ENCODE measurements at regions not wholly inside any gene's neighbourhood (a gene's known extent, or its start where the extent isn't known, plus 50 kb on each side); places are given as distances from the start of the nearest gene placed in this dataset.

DNA sequence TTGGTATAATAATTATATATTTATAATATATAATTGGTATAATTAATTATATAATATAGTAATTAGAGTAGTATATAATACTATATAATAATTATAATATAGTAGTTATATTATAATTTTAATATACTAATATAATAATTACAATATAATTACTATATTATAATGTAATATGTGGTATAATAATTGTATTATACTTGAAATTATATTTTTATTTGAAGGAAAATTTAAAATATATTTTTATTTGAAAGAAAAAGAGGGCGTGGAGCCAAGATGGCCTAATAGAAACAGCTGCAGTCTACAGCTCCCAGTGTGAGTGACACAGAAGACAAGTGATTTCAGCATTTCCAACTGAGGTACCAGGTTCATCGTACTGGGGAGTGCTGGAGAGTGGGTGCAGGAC is 365.9 kb downstream of the MMUT start:
- DNase-seq, result no peak

DNA sequence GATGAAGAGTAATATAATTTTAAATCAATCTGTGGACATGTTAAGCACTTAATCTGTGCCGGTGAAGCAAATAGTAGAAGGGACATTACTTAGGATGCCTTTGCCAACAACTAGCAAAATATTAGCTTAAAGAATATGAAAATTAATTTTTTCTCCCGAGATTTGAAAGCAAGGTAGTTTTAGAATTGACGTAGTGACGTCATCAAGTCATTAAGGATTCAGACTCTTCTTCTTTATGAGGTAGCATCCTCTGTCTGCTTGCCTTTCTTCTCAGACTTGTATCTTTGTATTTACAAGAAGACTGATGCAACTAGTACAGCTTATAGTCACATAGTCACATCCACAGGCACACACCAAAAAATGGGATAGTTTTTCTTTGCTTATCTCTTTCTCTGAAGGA is 374.4 kb downstream of the MMUT start:
- DNase-seq, result no peak

DNA sequence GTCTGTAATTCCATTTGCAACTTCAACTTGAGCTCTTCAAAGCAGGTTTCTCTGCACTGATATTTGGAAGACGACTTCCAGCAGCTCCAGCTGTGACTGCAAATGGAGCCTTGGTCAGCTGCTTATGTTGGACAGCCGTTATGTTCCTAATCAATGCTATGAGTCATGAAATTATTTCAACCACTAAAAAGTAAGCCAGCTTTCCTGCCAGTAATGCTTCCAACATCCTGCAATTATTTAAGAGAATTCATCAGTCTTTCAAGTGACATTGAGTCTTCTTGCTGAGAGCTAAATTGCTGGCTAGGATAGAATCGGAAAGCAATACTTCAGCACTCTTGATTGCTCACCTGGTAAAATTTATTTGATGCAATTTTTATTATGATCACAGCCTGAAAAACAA is 375.7 kb downstream of the MMUT start:
- DNase-seq, result no peak

DNA sequence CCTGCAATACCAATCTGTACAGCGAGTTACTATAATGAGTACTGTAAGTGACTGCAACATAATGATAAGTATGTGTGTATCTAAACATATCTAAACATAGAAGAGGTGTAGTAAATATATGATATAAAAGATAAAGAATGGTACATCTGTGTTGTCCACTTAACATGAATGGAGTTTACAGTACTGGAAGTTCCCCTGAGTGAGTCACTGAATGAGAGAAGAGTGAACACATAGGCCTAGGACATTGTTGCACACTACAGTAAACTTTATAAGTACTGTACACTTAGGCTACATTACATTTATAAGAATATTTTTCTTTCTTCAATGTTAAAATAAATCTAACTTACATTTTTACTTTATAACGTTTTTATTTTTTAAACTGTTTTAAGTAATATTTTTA is 380.4 kb downstream of the MMUT start:
- no peak for DNase-seq

DNA sequence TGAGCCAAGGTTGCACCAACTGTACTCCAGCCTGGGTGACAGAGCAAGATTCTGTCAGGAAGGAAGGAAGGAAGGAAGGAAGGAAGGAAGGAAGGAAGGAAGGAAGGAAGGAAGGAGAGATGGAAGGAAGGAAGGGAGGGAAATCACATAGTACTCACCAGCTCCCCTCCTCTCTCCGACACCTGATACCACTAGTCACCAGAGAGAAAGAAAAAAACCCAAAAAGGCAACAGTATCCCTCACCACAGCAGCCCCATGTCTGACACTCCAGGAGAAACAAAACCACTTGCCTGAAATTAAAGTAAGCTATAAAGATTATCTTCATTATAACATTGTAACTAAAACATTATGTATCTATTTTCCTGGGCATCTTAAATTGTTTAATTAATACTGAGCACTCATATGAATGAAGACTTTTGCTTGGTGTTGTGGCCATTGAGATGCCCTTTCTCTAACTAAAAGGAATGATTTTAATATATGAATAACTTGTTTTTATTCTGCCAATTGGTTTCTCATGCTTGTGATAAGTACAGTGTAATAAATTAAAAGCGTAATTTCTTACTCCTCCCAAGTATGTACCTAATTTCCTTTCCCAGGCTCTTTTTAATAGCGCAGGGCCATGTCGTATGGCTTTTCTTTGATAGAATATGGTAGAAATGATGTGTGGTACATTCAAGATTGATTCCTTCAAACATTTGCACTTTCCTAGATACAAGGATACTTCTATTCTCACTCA is 390.0 kb downstream of the MMUT start:
- DNase-seq, result no peak

DNA sequence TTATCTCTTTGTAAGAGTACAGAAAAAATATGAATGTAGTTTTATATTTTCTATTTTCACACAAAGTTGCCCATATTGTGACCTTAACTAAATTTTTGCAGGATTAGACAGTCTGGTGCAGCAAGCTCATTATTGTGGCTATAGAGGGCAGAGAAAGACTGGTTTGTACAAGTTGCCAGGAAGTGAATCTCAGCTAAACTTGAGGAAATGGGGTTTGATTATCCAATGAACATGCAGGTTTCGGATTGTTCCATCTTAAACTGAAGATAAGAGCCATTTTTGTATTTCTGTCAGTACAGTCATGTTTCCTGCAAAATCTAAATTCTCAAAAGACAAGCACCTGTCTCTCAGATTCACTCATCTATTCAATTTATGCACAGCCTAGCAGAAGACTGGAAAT is 390.9 kb downstream of the MMUT start:
- DNase-seq, result no peak

DNA sequence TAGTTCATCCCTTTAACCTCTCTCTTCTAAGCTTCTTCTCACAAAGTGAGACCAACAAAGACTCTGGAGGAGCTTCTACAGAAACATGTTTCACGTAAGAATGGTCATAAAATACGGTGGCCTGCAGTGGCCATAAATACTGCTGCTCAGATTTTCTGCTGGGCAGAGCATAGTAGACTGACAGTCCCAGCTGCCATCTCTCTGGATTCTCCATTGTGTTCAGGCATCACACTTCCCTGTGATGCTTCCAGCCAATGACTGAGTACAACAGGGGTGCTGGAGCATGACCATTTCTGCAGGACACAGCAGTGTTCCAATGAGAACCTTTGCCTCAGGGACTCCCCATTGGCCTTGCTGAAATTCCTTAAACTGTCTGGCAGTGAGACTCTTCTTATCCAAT is 392.6 kb downstream of the MMUT start:
- no peak for DNase-seq

DNA sequence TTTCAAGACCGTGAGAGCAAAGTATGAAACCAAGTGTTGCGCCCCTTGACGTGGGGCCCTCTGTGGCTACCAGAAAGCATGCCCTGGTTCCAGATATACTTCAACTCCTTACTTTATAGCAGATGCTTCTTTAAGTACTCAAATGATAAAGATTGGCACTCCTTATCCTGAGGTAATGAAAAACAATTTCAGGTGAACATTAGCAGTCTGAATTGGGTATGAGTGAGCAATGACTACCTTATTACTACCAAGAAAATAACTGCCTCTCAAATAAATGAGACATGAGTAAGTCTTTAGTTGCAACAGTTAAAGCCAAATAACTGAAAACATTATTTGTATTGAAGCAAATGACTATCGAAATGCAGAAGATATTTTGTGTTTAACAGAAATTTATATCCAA is 408.7 kb downstream of the MMUT start:
- DNase-seq, result no peak

DNA sequence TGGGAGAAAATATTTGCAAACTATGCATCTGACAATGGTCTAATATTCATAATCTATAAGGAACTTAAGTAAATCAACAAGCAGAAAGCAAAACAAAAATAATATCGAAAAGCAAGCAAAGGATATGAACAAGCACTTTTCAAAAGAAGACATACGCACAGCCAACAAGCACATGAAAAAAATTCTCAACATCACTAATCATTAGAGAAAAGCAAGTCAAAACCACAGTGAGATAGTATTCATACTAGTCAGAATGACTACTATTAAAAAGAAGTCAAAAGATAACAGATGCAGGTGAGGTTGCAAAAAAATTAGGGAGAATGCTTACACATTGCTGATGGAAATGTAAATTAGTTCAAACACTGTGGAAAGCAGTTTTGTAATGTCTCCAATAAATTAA is 410.2 kb downstream of the MMUT start:
- DNase-seq, result no peak

DNA sequence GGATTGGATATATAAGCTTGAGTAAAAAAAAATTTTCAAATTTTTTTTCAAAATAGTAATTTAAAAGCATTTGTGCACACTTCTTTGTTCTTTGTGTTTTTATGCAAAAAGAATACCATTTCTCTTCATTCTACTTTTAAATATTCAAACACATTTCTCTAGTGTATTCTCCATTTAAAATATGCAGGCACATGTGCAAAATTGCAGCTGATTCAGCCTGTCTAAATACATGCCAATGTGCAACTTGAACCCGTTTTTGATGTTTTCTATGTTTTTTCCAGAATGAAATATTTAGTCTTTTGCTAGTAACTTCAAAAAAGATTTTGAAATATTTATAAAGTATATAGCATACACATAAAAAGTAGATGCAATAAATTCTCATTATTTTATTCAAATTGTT is 411.8 kb downstream of the MMUT start:
- no peak for DNase-seq

DNA sequence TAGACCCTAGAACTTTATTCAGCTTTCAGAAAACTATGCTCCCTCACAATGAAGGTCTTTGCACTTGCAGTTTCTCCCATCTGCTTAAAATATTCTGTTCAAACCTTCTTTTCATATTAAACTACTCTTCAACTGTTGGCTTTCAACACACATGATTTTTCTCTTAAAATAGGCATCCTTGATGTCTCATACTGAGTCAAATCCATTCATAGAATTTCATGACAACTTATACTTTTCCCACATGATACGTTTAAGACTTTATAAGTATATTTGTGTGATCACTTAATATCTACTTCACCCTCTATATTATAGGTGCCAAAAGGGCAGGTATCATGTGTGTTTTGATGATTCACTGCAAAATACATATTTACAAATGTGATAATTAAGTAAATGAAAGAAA is 412.5 kb downstream of the MMUT start:
- no peak for DNase-seq

DNA sequence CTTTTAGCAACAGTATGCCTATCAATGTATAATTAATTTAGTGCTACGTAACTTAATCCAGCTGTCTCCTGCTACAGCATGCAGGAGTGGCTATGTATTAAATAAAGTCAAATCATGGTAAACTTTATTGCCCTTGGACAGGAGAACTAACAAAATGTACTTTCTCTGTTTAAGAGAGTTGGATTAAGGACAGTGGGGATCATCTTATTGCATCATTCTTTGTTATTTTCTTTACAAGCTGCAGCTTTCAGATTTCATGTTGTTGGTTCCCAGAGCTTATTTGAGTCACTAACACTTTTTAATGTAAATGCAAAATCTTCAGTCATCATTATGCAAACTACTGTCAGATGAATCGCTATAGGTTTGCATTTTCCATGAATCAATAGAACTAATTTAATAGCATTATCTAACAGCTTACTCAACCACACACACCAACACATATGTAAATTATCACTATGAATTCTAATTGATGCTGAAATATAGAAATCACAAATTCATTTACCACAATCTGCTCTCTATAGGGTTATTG is 424.7 kb downstream of the MMUT start:
- DNase-seq, result no peak

DNA sequence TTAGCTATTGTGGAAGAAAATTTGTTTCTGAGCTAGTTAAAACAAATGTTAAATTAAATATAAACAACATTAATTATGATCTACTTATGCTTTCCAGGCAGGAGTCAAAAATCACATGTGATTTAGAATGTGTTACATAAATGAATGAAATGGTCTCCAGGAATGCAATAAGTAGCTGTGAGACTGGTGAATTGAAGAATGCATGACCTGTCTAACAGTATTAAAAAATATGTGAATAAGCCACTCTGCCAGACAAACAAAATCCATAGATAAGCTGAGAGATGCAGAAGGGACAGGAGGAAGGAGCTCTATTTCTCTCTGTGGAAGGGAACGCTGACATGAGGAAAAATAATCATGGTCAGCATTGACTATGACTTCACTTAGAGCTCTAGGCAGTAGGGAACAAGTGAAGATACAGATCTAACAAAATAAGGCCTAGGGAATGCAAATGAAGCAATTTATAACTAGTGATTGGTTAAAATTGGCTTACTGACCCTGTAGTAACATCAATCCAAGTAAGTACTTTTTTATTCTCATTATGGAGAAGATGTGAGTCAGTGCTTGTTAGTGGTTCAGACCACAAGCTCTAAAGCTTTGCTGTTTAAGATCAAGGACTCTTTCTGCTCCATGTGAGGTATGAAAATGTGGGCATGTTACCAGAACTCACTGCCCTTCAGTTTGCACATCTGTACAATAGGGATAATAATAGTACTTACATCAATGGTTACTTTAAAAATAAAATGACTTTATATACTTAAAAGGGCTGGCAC is 432.6 kb downstream of the MMUT start:
- DNase-seq, result no peak

DNA sequence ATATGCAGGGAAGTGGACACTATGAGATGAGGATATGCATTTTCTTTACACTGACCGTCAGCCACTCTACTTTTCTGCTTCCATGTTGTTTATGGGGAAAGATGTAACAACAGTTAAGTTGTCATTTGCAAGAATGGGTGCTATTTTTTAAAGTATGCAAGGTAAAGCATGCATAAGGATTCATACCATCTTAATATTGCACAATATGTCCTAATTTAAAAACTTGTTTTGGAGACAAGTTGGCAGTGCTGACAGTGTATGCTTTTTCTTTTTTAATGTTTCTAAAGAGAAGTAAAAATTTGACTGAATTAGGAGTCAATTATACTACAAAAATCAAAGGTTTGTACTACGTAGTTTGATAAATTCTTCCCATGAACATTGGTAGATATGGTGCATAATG is 435.4 kb downstream of the MMUT start:
- no peak for DNase-seq

DNA sequence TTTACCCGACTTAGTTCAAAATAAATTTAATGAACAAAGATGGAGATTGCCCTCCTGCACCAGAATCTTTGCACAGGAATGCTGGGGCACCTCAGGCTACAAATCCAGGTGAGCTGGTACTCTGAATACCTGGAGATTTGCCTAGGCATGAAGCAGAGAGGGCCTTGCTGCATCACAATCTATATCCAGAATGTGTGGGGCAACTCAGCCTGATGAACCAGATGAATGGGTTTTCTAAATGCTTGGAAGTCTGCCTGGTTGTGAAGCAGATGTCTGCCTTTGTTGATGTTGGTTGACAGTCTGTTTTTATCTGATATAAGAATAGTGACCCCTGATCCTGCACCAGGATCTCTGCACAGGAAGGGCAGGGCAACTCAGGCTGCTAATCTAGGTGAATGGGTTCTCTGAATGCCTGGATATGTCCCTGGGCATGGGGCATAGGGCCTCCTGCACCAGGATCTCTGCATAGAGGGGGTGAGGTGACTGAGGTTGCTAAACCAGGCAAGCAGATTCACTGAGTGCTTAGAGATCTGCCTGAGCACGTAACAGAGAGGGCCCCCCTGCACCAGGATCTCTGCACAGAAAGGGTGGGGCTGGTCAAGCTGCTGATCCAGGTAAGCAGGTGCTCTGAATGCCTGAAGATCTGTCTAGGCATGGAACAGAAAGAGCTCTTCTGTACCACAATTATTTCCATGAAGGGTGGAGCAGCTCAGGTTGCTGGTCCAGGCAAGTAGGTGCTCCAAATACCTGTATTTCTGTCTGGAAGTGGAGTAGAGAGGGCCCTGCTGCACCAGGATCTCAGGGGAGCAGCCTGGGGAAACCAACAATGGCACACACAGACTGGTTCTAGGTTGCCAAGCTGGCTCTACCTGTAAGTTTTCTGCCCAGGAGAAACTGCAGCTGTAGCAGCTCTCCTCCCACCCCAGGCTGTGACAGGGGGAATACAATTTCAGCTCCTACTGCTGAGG is 437.5 kb downstream of the MMUT start:
- no peak for DNase-seq

DNA sequence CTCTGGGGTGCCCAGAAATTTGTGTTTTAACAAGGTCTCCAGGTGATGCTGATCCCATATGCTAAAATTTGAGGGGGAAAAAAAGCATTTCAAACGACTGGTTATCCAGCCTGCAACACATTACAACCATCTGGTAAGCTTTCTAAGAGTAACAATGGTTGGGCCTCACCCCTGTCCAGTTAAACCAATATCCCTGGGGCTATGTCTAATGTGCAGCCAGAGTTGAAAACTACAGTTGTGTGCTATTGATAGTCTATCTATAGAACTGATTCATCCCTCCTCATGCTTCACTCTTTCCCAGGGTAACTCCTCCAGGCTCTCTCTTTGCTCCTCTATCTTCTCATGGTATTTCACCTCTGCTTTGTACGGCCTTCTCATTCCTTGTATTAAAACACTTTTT is 458.3 kb downstream of the MMUT start:
- no peak for DNase-seq

DNA sequence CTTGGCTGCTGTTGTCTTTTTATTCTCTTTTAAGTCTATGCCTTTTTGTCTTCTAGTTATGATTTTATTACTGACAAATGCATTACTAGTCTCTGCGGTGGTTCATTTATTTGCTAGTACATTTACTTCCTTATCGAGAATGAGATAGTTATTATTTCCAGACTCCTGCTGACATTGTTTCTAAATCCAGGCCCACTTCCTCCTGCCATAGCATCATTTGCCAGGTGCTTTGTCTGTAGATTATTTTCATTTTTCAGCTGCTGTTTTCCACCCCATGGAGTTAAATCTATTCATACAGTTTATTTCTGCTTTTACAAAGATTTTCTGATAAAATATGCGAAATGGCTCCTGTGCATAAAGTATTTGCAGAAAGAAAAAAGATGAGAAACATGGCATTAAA is 459.7 kb downstream of the MMUT start:
- no peak for DNase-seq

DNA sequence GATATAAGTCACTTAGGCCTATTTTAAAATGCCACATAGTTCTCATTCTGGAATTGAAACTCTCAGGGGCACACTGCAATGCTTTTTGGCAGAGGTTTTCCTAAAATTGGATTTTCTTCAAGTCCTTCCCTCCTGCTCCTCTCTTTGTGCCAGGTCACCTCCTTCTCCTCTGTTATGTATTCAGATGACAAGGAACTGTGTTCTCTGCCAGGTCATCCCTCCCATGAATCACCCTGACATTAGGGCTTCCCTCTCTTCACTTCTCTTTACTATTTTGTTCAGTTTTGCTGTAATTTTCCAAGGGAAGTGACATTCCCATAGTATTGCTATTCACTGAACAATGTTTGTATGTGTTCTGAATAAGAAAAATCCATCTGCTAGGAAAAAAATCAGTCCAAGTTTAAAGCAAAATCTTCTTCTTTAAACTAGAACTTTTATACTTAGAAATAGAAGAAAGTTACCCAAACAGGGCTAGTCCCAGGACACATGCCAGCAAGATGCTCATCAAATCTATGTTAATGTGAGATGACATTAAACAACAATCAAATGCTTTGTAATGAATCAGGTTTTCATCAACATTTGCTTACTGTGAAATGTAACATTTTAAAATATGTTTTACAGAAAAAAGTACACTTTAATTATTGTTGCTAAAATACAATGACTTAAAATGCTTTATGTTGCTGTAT is 461.1 kb downstream of the MMUT start:
- DNase-seq, result no peak

DNA sequence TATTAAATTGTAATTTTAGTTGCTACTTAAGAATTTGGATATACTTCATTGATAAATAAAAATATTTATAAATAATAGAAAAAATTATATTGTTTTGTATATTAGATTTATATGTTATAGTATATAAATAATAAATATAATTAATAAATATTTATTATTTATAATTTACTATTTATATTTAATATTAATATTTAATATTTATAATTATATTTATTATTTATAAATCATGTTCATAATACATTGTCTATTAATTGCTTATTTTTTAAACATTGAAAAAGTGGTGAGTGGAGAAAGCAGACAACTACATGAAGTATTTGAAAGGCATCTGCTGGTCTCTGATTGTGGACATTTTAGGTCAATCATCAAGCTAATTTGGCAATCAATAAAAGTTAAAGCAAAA is 464.5 kb downstream of the MMUT start:
- DNase-seq, result no peak

DNA sequence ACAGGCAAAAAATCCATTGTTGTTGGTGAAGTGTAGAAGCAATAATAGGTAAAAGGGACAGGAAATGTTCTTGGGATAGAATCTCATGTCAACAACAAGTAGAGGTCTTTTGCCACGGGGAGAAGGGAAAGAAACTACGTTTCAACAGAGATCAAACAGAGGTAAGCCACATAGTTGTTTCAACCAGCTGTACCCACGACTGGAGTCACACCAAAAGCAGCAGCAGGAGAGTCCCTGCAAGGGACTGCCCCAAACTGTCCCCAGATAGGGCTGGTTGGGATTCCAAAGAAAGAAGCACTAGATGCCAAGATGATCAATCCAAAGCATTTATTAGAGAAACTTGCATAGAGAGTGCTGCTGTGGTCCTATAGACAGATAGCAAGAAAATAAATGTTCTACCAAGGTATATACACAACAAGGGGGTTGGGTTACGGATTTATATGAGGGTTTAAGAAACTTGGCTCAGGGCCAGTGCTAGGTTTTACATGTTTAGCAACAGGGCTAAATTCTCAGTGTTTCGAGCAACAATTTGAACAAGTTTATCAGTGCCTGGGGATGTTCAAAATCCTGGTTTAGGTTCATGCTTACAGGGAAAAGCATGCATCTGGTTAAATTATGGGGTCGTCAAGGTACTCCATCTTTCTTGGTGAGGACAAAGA is 466.5 kb downstream of the MMUT start:
- DNase-seq, result no peak

DNA sequence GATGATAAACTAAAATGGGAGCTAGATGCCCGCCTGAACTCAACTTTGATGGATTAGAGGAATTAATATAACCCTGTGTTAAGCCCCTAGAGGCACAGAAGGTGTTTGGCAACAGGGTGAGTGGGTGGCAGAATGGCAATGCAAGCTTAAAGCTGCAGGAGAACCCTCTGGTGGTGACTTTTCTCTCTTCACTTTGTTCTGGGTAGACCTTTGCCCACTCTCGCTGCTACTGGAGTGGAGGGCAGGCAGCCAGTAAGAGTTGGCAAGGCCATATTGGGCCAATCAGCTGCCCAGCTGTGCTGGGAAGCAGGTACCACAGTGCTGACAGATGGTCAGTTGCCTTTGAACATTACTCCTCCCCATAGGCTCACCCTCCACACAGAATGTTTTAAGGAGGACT is 468.2 kb downstream of the MMUT start:
- no peak for DNase-seq

DNA sequence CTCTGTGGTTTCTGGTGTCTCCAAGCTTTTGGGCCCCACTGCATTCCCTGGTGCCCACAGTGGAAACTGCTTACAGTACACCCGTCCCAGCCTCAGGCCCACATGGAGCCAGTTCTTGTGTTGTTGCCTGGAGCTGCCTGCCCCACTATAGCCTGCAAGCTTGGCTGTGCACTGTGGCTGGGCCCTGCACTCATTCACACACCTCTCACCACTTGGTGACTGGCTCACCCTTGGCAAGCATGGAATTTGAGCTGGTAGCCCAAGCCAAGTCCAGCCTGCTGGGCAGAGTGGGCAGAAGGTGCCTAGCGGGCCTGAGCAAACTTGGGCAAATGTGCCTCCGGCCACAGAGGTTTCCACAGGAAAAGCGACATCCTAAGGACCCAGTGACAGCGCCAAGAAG is 472.3 kb downstream of the MMUT start:
- DNase-seq, result no peak
